ENCODE measurements at regions not wholly inside any gene's neighbourhood (a gene's known extent, or its start where the extent isn't known, plus 50 kb on each side); places are given as distances from the start of the nearest gene placed in this dataset.

GRCh38 chr10:130432850-130433249 lies 296.7 kb downstream of the GLRX3 start:
- WGBS, 2 donors: 78 to 79% methylated on average over 9 of the region's 9 CpGs
- DNase-seq (ENCODE audit: low spot score in 2 of 2): no peak
- TF ChIP-seq CTCF (IDR thresholded peaks at IDR 0.05): no peak
- no peak for TF ChIP-seq EP300 (IDR thresholded peaks at IDR 0.05)
- no peak for TF ChIP-seq POLR2A (IDR thresholded peaks at IDR 0.05)

GRCh38 chr10:130434446-130435385 lies 298.5 kb downstream of the GLRX3 start:
- Histone ChIP-seq H3K27me3 (no peaks in the 10 kb centered on the region), H3K4me1 (no peaks in the 10 kb centered on the region), H3K36me3 (no peaks in the 10 kb centered on the region), H3K4me3 (no peak overlapping the region), H3K27ac (no peak overlapping the region), H3K9me3 (peaks cover 0 to 22% (median 0%) of the 10 kb centered on the region in 4 donors)
- WGBS, 2 donors: 78 to 87% methylated on average over 13 of the region's 14 CpGs
- TF ChIP-seq CTCF (IDR thresholded peaks at IDR 0.05) (no peak), EP300 (IDR thresholded peaks at IDR 0.05) (no peak), POLR2A (IDR thresholded peaks at IDR 0.05) (no peak)
- DNase-seq (ENCODE audit: low spot score in 2 of 2): no peak

More at GRCh38 chr10:130432850-130433249, 296.7 kb downstream of the GLRX3 start:
- no peaks in the 10 kb centered on the region for H3K27me3 ChIP-seq
- no peak overlapping the region for H3K27ac ChIP-seq
- no peaks in the 10 kb centered on the region for H3K36me3 ChIP-seq
- H3K4me1 ChIP-seq: no peaks in the 10 kb centered on the region
- H3K9me3 ChIP-seq: peaks cover 0 to 22% (median 0%) of the 10 kb centered on the region in 4 donors
- H3K4me3 ChIP-seq: no peak overlapping the region

- DNase-seq (ENCODE audit: low spot score in 2 of 2): no peak
- H3K9me3 ChIP-seq: peaks cover 0 to 22% (median 0%) of the 10 kb centered on the region in 4 donors
- H3K4me1 ChIP-seq: no peaks in the 10 kb centered on the region
- no peak for TF ChIP-seq CTCF (IDR thresholded peaks at IDR 0.05)
- no peak for TF ChIP-seq POLR2A (IDR thresholded peaks at IDR 0.05)
- no peak for TF ChIP-seq EP300 (IDR thresholded peaks at IDR 0.05)
- H3K4me3 ChIP-seq: no peak overlapping the region
- H3K27ac ChIP-seq: no peak overlapping the region
- no peaks in the 10 kb centered on the region for H3K36me3 ChIP-seq
- 92 to 96% methylated on average over 3 of the region's 3 CpGs for WGBS, 2 donors
- H3K27me3 ChIP-seq: no peaks in the 10 kb centered on the region
Measured at GRCh38 chr10:130435961-130436360, 299.8 kb downstream of the GLRX3 start.

GRCh38 chr10:130438861-130439260 lies 302.7 kb downstream of the GLRX3 start:
- DNase-seq (ENCODE audit: low spot score in 2 of 2): no peak
- peaks cover 0 to 22% (median 0%) of the 10 kb centered on the region in 4 donors for H3K9me3 ChIP-seq
- no peak for TF ChIP-seq POLR2A (IDR thresholded peaks at IDR 0.05)
- TF ChIP-seq CTCF (IDR thresholded peaks at IDR 0.05): no peak
- no peak for TF ChIP-seq EP300 (IDR thresholded peaks at IDR 0.05)
- no peak overlapping the region for H3K27ac ChIP-seq
- H3K36me3 ChIP-seq: no peaks in the 10 kb centered on the region
- H3K4me1 ChIP-seq: no peaks in the 10 kb centered on the region
- no peaks in the 10 kb centered on the region for H3K27me3 ChIP-seq
- no peak overlapping the region for H3K4me3 ChIP-seq
- 94 to 97% methylated on average over 7 of the region's 7 CpGs for WGBS, 2 donors

GRCh38 chr10:130439766-130440165 lies 303.6 kb downstream of the GLRX3 start:
- Histone ChIP-seq H3K9me3 (peaks cover 0 to 17% (median 0%) of the 10 kb centered on the region in 4 donors), H3K4me1 (no peaks in the 10 kb centered on the region), H3K36me3 (no peaks in the 10 kb centered on the region), H3K27me3 (no peaks in the 10 kb centered on the region), H3K4me3 (no peak overlapping the region), H3K27ac (no peak overlapping the region)
- no peak for DNase-seq (ENCODE audit: low spot score in 2 of 2)
- TF ChIP-seq POLR2A (IDR thresholded peaks at IDR 0.05) (no peak), CTCF (IDR thresholded peaks at IDR 0.05) (no peak), EP300 (IDR thresholded peaks at IDR 0.05) (no peak)
- WGBS, 2 donors: 94% methylated on average over 6 of the region's 6 CpGs
